GM23248 (cell line): ENCODE measurements at regions not wholly inside any gene's neighbourhood (a gene's known extent, or its start where the extent isn't known, plus 50 kb on each side); places are given as distances from the start of the nearest gene placed in this dataset.

Experiments used
- EZH2 ChIP-seq: fragments of 200-600 bp; sonication (generic); IDR thresholded peaks from 2 replicates; pipeline ENCODE4 v1.6.1; 2018; ENCODE audit warnings: antibody characterized with exemption, mild to moderate bottlenecking; ENCODE audit not compliant: insufficient read depth, poor library complexity, severe bottlenecking
- EZH2phosphoT487 ChIP-seq: fragments of 200-600 bp; sonication (generic); IDR thresholded peaks from 2 replicates; pipeline ENCODE4 v1.6.1; 2018; ENCODE audit warnings: antibody characterized with exemption, moderate library complexity, mild to moderate bottlenecking, low read depth; ENCODE audit not compliant: insufficient read depth

DNA sequence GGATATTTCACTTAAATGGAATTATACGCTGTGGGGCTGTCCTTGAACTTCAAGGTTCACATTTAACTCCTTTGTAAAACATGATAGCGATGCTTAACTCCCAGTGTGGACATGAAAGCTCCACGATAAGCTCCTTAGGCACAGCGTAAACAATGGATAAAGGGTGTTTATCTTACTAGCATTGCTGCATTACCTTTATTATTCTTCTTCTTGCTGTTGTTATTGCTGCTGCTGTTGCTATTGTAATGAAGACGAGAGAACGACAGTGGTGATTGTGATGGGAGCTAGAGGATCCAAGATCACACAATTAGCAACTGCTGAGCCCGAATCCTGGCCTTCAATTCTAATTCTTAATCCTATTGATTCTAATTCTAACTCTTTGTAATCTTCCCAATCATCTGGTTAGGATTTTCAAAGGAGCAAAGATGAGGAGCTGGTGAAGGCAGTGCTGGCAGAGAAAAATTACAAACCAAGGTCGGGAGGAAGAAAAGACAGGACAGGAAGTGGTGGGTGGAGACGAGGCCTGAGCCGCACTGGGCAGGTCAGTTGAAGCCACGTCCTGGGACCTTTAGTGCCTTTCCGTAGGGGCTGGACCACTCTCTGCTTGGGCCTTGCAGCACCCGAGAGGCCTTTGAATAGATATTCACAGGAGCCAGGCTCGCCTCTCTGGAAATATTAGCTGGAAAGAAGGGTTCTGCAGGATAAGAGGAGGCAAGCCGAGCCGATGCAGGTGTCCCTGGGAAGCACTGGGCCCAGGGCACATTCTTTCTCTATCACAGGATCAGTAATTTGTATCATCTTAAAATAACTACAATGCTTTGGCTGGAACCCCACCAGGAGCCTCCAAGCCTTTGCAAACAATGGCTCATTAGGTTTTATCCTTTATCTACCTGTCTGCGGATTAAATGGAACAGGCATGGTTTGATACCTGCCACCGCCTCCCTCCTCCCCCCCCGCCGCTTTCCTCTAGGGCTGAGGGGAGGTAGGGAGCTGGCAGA is 571.6 kb downstream of the AJAP1 start:
- TF ChIP-seq EZH2 (no peak), EZH2phosphoT487 (no peak)
